ENCODE measurements at regions not wholly inside any gene's neighbourhood (a gene's known extent, or its start where the extent isn't known, plus 50 kb on each side); places are given as distances from the start of the nearest gene placed in this dataset.

DNA sequence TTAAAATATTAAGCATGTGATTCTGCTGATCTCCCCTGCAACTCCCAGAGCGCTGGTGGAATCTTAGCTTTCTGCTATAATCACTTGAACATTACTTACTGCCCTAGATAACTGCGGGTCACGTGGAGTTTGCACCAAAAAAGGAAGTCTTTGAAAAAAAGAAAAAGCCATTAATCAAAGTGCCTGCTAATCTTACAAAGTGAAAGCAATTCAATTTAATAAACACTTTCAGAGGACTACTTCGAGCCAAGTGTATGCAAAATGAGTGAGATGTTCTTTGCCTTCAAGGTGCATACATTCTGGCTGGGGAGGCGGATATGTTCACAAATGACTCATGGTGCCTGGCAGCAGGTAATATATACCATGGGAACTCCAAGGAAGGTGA, 109.9 kb upstream of the GAP43 start:
- TF ChIP-seq, protein P1, sequence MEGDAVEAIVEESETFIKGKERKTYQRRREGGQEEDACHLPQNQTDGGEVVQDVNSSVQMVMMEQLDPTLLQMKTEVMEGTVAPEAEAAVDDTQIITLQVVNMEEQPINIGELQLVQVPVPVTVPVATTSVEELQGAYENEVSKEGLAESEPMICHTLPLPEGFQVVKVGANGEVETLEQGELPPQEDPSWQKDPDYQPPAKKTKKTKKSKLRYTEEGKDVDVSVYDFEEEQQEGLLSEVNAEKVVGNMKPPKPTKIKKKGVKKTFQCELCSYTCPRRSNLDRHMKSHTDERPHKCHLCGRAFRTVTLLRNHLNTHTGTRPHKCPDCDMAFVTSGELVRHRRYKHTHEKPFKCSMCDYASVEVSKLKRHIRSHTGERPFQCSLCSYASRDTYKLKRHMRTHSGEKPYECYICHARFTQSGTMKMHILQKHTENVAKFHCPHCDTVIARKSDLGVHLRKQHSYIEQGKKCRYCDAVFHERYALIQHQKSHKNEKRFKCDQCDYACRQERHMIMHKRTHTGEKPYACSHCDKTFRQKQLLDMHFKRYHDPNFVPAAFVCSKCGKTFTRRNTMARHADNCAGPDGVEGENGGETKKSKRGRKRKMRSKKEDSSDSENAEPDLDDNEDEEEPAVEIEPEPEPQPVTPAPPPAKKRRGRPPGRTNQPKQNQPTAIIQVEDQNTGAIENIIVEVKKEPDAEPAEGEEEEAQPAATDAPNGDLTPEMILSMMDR (conservative IDR thresholded peaks at IDR 0.05; ENCODE audit: low read length), result no peak
- H3K4me3 ChIP-seq (ENCODE audit: low read length), result peak overlapping the region; percentile 58
- no peak for DNase-seq (ENCODE audit: low read depth)

DNA sequence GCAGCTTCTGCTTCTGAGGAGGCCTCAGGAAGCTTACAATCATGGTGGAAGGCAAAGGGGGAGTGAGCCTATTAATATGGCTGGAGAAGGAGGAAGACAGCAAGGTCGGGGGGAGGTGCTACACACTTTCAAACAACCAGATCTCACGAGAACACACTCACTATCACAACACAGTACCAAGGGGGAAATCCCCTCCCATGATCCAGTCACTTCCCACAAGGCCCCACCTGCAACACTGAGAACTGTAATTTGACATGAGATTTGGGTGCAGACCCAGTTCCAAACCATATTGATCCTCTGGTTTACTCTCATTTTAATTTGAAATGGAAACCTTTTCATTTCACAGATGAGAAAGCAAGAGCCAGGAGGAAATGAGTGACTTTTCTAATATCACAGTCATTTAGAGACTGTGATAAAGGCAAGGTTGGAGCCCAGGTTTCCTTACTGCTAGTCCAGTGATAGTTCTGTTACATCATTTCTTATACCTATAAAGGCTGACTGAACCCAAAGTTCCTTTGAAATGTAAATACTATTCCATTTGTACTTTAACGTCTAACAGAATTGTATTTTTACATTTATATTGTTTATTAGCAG, 105.8 kb upstream of the GAP43 start:
- no peak overlapping the region for H3K4me3 ChIP-seq (ENCODE audit: low read length)
- no peak for DNase-seq (ENCODE audit: low read depth)
- TF ChIP-seq, protein P1 (conservative IDR thresholded peaks at IDR 0.05; ENCODE audit: low read length), result no peak

DNA sequence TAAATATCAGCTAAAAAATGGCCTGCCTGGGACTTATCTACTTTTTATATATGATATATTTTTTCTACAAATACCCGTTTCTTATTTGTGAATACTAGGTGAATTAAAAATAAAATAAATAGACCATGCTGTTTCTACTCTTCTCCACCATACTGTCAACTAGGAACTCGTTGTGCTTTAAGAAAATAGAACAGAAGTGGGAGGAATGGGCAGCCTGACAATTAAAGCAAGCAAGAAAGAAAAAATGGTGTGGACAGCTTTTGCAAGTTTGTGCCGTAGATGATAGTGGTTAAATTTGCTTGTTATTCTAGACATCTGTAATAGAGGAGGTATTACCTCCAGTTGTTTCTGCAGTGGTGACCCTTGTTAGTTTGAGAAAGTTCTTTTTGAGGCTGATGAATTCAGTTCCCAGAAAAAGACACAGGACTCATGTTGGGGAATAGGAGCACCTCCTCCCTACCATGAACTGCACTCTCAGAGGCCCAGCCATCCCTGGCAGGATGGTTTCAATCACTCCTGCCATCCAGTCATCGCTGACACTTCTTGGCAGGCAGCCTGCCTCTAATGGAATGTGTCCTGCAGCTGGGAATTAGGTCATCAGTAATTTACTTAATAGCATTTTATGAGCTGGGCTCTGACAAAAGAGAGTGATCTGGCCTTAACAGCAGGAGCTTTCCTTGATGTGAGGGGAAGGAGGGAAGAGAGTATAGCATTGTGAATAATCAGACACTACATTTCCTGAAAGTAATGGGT, 105.0 kb upstream of the GAP43 start:
- TF ChIP-seq, protein P1 (conservative IDR thresholded peaks at IDR 0.05; ENCODE audit: low read length), result no peak
- H3K4me3 ChIP-seq (ENCODE audit: low read length), result no peak overlapping the region
- DNase-seq (ENCODE audit: low read depth), result peak; percentile 89

DNA sequence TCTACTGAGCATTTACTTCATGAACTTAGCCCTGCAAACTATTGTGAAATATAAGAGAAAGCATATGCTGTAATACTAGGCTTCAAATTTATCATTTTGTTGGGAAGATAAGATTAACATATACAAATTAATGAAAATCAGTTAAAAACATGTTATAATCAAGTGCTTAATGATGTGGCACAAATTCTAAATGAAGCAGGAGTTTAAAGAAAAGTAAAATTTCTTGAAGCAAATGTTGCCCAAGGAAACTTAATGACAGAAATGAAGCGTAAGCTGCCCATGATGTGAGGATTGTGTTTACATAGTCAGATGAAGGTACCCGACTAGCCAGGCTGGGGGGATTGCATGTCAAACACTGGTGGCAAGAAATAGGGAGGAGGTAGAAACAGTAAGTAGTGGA, 103.1 kb upstream of the GAP43 start:
- no peak overlapping the region for H3K4me3 ChIP-seq (ENCODE audit: low read length)
- TF ChIP-seq, protein P1 (conservative IDR thresholded peaks at IDR 0.05; ENCODE audit: low read length), result no peak

DNA sequence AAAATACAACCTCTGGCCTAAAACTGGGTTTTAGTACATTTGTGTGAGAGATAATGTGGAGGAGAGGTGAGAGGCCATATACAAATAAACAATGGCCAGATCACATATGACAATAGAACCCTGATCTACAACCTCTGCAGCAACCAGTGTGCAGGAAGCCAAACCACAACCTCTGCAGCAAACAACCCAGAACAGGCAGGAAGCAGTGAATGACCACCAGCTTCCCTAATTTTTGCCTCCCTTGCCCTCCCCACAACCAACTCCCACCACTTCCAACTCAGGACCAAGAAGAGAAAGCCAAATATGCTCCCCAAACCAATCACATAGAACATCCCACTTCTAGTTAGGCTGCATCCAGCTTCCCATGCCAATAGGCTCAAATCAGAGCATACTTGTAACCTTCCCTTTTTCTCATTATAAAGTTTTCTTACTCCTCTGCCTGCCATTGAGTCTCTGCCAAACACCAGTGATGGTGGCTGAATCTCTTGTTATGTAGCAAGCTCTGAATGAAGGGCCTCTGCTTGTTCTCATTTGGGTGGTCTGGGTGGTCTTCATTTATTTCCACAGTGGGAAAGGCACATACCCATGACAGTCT, 102.6 kb upstream of the GAP43 start:
- DNase-seq (ENCODE audit: low read depth), result peak; percentile 7
- no peak overlapping the region for H3K4me3 ChIP-seq (ENCODE audit: low read length)
- TF ChIP-seq, protein P1 (conservative IDR thresholded peaks at IDR 0.05; ENCODE audit: low read length), result no peak

More for the DNA sequence above, 103.1 kb upstream of the GAP43 start:
- no peak for DNase-seq (ENCODE audit: low read depth)

DNA sequence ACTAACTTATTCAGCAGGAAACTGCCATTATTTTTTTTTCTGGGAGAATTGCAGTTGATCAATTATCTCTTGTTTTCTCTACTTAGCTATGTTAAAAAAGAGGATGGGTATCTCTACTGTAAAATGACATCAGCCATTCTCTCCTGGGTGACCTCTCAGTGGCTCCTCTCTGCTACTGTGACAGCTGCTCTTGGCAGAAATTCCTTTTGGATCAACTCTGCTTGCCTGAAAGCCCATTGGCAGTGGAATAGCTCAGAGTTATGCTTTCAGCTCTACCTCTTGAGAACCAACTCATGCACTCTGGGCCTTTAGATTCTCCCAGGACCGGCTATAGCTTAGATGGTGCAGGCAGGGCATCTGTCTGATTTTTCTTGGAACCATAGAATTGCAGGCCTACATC, 99.9 kb upstream of the GAP43 start:
- TF ChIP-seq, protein P1 (conservative IDR thresholded peaks at IDR 0.05; ENCODE audit: low read length), result no peak
- no peak for DNase-seq (ENCODE audit: low read depth)

DNA sequence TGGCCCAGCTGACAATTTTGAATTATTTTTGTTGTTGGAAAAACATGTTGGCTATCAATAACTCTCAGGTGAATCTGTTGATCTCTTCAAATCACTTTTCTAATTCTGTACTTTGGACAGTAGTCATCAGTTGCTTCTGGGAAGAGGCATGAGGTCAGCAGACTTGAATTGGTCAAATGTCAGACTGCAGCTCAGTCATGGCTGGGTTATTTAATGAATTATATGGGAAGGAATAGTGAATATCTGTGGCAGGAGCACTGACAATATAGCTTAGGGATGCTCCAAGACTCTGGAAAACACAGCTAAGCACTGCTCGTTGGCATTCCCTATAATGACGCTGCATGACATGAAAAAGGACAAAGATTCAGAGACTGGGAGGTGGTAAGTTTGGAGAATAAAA, 98.8 kb upstream of the GAP43 start:
- H3K4me3 ChIP-seq (ENCODE audit: low read length), result no peak overlapping the region
- TF ChIP-seq, protein P1 (conservative IDR thresholded peaks at IDR 0.05; ENCODE audit: low read length), result no peak
- no peak for DNase-seq (ENCODE audit: low read depth)

More for the DNA sequence above, 99.9 kb upstream of the GAP43 start:
- H3K4me3 ChIP-seq (ENCODE audit: low read length), result no peak overlapping the region

Data from AG10803 (cell line).